ENCODE measurements at regions not wholly inside any gene's neighbourhood (a gene's known extent, or its start where the extent isn't known, plus 50 kb on each side); places are given as distances from the start of the nearest gene placed in this dataset.

DNA sequence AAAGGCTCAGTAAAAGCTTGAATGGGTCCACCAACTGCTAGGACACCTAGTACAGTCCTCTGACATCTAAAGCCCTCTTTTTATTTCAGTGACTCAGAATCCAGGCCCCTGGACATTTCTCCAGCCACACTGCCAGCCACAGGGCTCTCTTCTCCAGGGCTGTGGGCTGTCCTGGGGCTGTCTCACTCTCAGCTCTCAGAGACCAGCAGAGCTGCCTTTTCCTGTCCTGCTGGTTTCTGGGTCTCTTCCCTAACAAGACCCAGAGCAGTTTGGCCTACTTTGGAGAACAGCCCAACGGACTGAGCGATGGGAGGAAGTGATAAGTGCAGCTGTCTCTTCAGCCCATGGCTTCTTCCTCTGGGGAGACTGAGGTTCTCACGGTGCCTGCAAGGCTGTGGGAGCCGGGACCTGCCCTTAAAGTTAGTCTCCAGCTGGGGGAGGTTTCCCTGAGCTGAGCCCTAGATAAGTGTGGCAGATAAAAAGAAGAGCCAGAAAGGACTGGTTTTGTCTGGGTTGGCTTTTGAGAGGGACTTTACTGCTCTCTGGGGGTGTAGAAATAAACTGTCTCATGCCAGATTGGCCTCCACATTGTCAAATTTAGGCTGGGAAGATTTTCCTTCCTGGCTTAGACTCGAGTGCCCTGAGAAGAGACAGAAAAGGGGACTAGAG is 979.8 kb downstream of the VRK1 start:
- TF ChIP-seq YY1 (IDR thresholded peaks at IDR 0.05; ENCODE audit: insufficient read depth, insufficient read length) (no peak), SUZ12 (IDR thresholded peaks at IDR 0.05; ENCODE audit: extremely low read depth, insufficient read depth, insufficient read length) (no peak)
